ENCODE measurements at regions not wholly inside any gene's neighbourhood (a gene's known extent, or its start where the extent isn't known, plus 50 kb on each side); places are given as distances from the start of the nearest gene placed in this dataset.

DNA sequence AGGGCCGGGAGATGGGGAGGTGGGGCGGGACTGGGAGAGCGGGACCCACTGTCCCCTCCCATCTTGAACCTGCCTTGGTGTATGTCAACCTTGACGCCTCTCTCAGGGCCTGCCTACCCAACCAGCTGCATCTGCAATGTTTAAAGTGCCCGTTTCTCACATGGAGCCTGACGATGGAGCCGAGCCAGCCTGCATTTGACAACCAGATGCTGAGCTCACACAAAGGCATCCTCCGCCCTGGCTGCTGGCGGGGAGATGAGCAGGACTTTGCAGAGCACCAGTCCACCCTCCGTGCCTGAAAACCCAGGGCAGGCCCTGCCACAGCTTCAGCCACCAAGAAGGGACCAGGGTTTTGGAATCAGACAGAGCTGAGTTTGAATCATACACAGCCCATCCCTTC, 141.1 kb upstream of the SMIM23 start:
- no peak overlapping the region for H3K4me2 ChIP-seq (ENCODE audit: low read length)
- no TSS peak for BruUV-seq (replicated peaks)
- no peak overlapping the region for H2AFZ ChIP-seq (ENCODE audit: low read length)
- H3K4me1 ChIP-seq (ENCODE audit: insufficient read depth, low read length, poor library complexity, severe bottlenecking), result no peaks in the 10 kb centered on the region
- intact Hi-C loops (cut with micrococcal nuclease; ENCODE audit: unreplicated experiment), result no loop called here
- H4K20me1 ChIP-seq (ENCODE audit: insufficient read depth, low read length), result no peaks in the 10 kb centered on the region
- no peaks in the 10 kb centered on the region for H3K79me2 ChIP-seq (ENCODE audit: insufficient read depth, low read depth, low read length)
- H3K4me3 ChIP-seq (ENCODE audit: low read depth, low read length, poor library complexity, severe bottlenecking), result no peak overlapping the region
- H3K27ac ChIP-seq (ENCODE audit: low read depth, low read length, poor library complexity, severe bottlenecking), result no peak overlapping the region
- TF ChIP-seq EZH2phosphoT487 (IDR thresholded peaks at IDR 0.05; ENCODE audit: borderline replicate concordance, low read depth, low read length), result no peak
- TF ChIP-seq, protein P1, sequence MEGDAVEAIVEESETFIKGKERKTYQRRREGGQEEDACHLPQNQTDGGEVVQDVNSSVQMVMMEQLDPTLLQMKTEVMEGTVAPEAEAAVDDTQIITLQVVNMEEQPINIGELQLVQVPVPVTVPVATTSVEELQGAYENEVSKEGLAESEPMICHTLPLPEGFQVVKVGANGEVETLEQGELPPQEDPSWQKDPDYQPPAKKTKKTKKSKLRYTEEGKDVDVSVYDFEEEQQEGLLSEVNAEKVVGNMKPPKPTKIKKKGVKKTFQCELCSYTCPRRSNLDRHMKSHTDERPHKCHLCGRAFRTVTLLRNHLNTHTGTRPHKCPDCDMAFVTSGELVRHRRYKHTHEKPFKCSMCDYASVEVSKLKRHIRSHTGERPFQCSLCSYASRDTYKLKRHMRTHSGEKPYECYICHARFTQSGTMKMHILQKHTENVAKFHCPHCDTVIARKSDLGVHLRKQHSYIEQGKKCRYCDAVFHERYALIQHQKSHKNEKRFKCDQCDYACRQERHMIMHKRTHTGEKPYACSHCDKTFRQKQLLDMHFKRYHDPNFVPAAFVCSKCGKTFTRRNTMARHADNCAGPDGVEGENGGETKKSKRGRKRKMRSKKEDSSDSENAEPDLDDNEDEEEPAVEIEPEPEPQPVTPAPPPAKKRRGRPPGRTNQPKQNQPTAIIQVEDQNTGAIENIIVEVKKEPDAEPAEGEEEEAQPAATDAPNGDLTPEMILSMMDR (conservative IDR thresholded peaks at IDR 0.05; ENCODE audit: low read length), result no peak
- H3K9me2 ChIP-seq (ENCODE audit: insufficient read depth, low read length), result no peaks in the 10 kb centered on the region
- H3K36me3 ChIP-seq (ENCODE audit: insufficient read depth, low read length), result no peaks in the 10 kb centered on the region
- DNase-seq (ENCODE audit: low spot score), result no peak
- H3K9me3 ChIP-seq (ENCODE audit: low read length), result no peaks in the 10 kb centered on the region
- CTCF ChIA-PET (ENCODE audit: unreplicated experiment), result no interaction called here
- POLR2A ChIA-PET, result no interaction called here

- no peaks in the 10 kb centered on the region for H3K36me3 ChIP-seq (ENCODE audit: insufficient read depth, low read length)
- ChIA-PET POLR2A (interaction anchor here (0.6 kb wide), 1 partner anchor 82 kb away, joined by 3 read pairs; no protein-coding TSS in a partner anchor), CTCF (ENCODE audit: unreplicated experiment) (no interaction called here)
- H3K27ac ChIP-seq (ENCODE audit: low read depth, low read length, poor library complexity, severe bottlenecking), result no peak overlapping the region
- intact Hi-C loops (cut with micrococcal nuclease; ENCODE audit: unreplicated experiment), result no loop called here
- H3K9me3 ChIP-seq (ENCODE audit: low read length), result no peaks in the 10 kb centered on the region
- no peak overlapping the region for H3K4me3 ChIP-seq (ENCODE audit: low read depth, low read length, poor library complexity, severe bottlenecking)
- no peaks in the 10 kb centered on the region; the same call in 1 of the 2 replicates for H3K9me2 ChIP-seq (ENCODE audit: insufficient read depth, low read length)
- DNase-seq (ENCODE audit: low spot score), result no peak
- TF ChIP-seq, protein P1 (conservative IDR thresholded peaks at IDR 0.05; ENCODE audit: low read length), result no peak
- TF ChIP-seq EZH2phosphoT487 (IDR thresholded peaks at IDR 0.05; ENCODE audit: borderline replicate concordance, low read depth, low read length), result no peak
- no peak overlapping the region for H3K4me2 ChIP-seq (ENCODE audit: low read length)
- H3K79me2 ChIP-seq (ENCODE audit: insufficient read depth, low read depth, low read length), result no peaks in the 10 kb centered on the region
- H2AFZ ChIP-seq (ENCODE audit: low read length), result no peak overlapping the region
- H4K20me1 ChIP-seq (ENCODE audit: insufficient read depth, low read length), result no peaks in the 10 kb centered on the region
- BruUV-seq (replicated peaks), result no TSS peak
- no peaks in the 10 kb centered on the region for H3K4me1 ChIP-seq (ENCODE audit: insufficient read depth, low read length, poor library complexity, severe bottlenecking)
Measured at GRCh38 chr5:171646102-171647042, 139.2 kb upstream of the SMIM23 start.

All from OCI-LY7 (cell line).